Endothelial cell of umbilical vein (primary cell): ENCODE measurements at regions not wholly inside any gene's neighbourhood (a gene's known extent, or its start where the extent isn't known, plus 50 kb on each side); places are given as distances from the start of the nearest gene placed in this dataset.

Experiments used
- BruUV-seq: library from RNA; stranded (reverse); fragments of 400-500 nt; replicated peaks from 2 replicates; lab custom pipeline; 2021; lab: Mats Ljungman, UMichigan
- CTCF ChIA-PET: fragments of 300-600, 350-600 bp; sonication (Branson Sonifier 250); formaldehyde crosslinking; loops from one replicate; lab custom pipeline; 2021; ENCODE audit warnings: antibody characterized with exemption, inconsistent platforms; lab: Charles Lee
- POLR2A ChIA-PET: fragments of 300-600, 350-600 bp; sonication (Branson Sonifier 250); formaldehyde crosslinking; loops from one replicate; lab custom pipeline; 2021; ENCODE audit warnings: antibody characterized with exemption, inconsistent platforms; lab: Charles Lee
- DNase-seq: peaks from one replicate; pipeline ENCODE4 v3.0.0-alpha.2; 2011; ENCODE audit warnings: low read depth, low spot score
- FAIRE-seq: peaks from 2 replicates; lab custom pipeline; 2011; peaks lifted over from hg19 to GRCh38; lab: Jason Lieb, UNC
- H2AFZ ChIP-seq: 2 replicates; pipeline ENCODE4 v1.6.0; 2012; ENCODE audit warnings: low read depth, low read length, control low read depth, inconsistent platforms
- H3K27ac ChIP-seq: 2 replicates; pipeline ENCODE4 v1.5.1; 2011; ENCODE audit warnings: low read depth, mild to moderate bottlenecking, control low read depth, low read length, moderate library complexity; ENCODE audit not compliant: insufficient read depth
- H3K27me3 ChIP-seq, 2 experiments: 2 replicates each; pipeline versions ENCODE4 v1.6.0 to v1.6.1; 2011; ENCODE audit warnings: low read length in 2 of 2, mixed read lengths in 1 of 2; ENCODE audit not compliant: control insufficient read depth in 2 of 2, insufficient read depth in 2 of 2
- H3K36me3 ChIP-seq, 2 experiments: 2 replicates in 1 of 2; 3 replicates in 1 of 2; pipeline ENCODE4 v1.5.1; 2011; ENCODE audit warnings: low read length in 2 of 2, mild to moderate bottlenecking in 1 of 2, moderate library complexity in 1 of 2; ENCODE audit not compliant: control insufficient read depth in 2 of 2, insufficient read depth in 2 of 2; ENCODE audit errors: extremely low read depth in 1 of 2
- H3K4me1 ChIP-seq: 3 replicates; pipeline ENCODE4 v1.5.1; 2011; ENCODE audit warnings: mild to moderate bottlenecking, low read length; ENCODE audit not compliant: control insufficient read depth, insufficient read depth; ENCODE audit errors: extremely low read depth
- H3K4me2 ChIP-seq: 2 replicates; pipeline ENCODE4 v1.6.1; 2011; ENCODE audit warnings: low read length, control low read depth, mixed read lengths; ENCODE audit not compliant: insufficient read depth
- H3K4me3 ChIP-seq, 3 experiments: fragments of 200-600 bp in 1 of 3; sonication (generic), shearing (Covaris generic) in 1 of 3; replicated peaks in 1 of 3; 2 replicates each; pipeline ENCODE4 v1.5.1; 2011 to 2016; ENCODE audit warnings: control low read depth in 3 of 3, low read length in 3 of 3, mild to moderate bottlenecking in 2 of 3, inconsistent platforms in 1 of 3, low read depth in 1 of 3, moderate library complexity in 1 of 3; ENCODE audit not compliant: insufficient read depth in 1 of 3
- H3K79me2 ChIP-seq: 2 replicates; pipeline ENCODE4 v1.6.0; 2012; ENCODE audit warnings: low read length, inconsistent platforms; ENCODE audit not compliant: control insufficient read depth, insufficient read depth
- H3K9ac ChIP-seq: replicated peaks from 2 replicates; pipeline ENCODE3; 2011; ENCODE audit warnings: low read length, control low read depth; ENCODE audit not compliant: insufficient read depth; ENCODE audit errors: extremely low read depth
- H3K9me1 ChIP-seq: replicated peaks from 3 replicates; pipeline ENCODE4 v1.6.0; 2011; ENCODE audit warnings: mild to moderate bottlenecking, low read length; ENCODE audit not compliant: control insufficient read depth, insufficient read depth; ENCODE audit errors: extremely low read depth
- H3K9me3 ChIP-seq: replicated peaks from 2 replicates; pipeline ENCODE4 v1.5.1; 2012; ENCODE audit warnings: low read length, inconsistent platforms; ENCODE audit not compliant: control insufficient read depth, insufficient read depth
- H4K20me1 ChIP-seq: replicated peaks from 2 replicates; pipeline ENCODE3; 2011; ENCODE audit warnings: mild to moderate bottlenecking, low read length; ENCODE audit not compliant: control insufficient read depth, insufficient read depth; ENCODE audit errors: extremely low read depth
- EZH2 ChIP-seq: IDR thresholded peaks from 2 replicates; pipeline ENCODE4 v1.6.1; 2012; ENCODE audit warnings: borderline replicate concordance, low read depth, mild to moderate bottlenecking, moderate library complexity, low read length, inconsistent platforms; ENCODE audit not compliant: severe bottlenecking
- FOS ChIP-seq: IDR thresholded peaks from 2 replicates; pipeline ENCODE4 v1.6.1; 2011; ENCODE audit warnings: mild to moderate bottlenecking, low read length, moderate library complexity, borderline replicate concordance; ENCODE audit not compliant: insufficient read depth
- GATA2 ChIP-seq: IDR thresholded peaks from 2 replicates; pipeline ENCODE4 v1.7.0; 2011; ENCODE audit warnings: low read depth, mild to moderate bottlenecking, moderate library complexity, mixed read lengths, low read length; ENCODE audit not compliant: insufficient read length, insufficient read depth
- JUN ChIP-seq: IDR thresholded peaks from 2 replicates; pipeline ENCODE4 v1.6.1; 2011; ENCODE audit warnings: borderline replicate concordance, low read depth; ENCODE audit not compliant: insufficient read length, insufficient read depth
- MYC ChIP-seq: IDR thresholded peaks from one replicate; pipeline ENCODE4 v1.6.1; 2011; ENCODE audit warnings: mild to moderate bottlenecking, low read depth, low read length
- POLR2A ChIP-seq: IDR thresholded peaks from 2 replicates; pipeline ENCODE4 v1.6.1; 2012; ENCODE audit warnings: low read depth, mild to moderate bottlenecking, control low read depth, low read length
- POLR2AphosphoS5 ChIP-seq: IDR thresholded peaks from 2 replicates; pipeline ENCODE4 v1.6.1; 2012; ENCODE audit warnings: low read depth, mild to moderate bottlenecking, control low read depth, low read length, moderate library complexity; ENCODE audit not compliant: insufficient read depth
- dilution Hi-C: fragments of 300-500 bp; cut with MboI; formaldehyde crosslinking; loops from one replicate; pipeline ENCODE4 v1.15.0; 2019; ENCODE audit warnings: low sequenced_read_pairs; ENCODE audit not compliant: extremely low pct_ligation_motif_present
- intact Hi-C: fragments of 100-400 bp; cut with micrococcal nuclease; formaldehyde crosslinking; loops from one replicate; pipeline ENCODE4 v1.10.0; 2022
- TF ChIP-seq, protein P1 (sequence below), 2 donors: IDR thresholded peaks; 1 replicate in 1 of 2; 2 replicates in 1 of 2; pipeline ENCODE4 v1.5.1; 2011; ENCODE audit warnings: low read length in 2 of 2, mild to moderate bottlenecking in 2 of 2, moderate library complexity in 2 of 2, control low read depth in 1 of 2, inconsistent platforms in 1 of 2, low read depth in 1 of 2; ENCODE audit not compliant: insufficient read depth in 1 of 2; ENCODE audit errors: extremely low read depth in 1 of 2
- TF ChIP-seq, protein P2 (sequence below): IDR thresholded peaks from 2 replicates; pipeline ENCODE4 v1.6.1; 2011; ENCODE audit not compliant: insufficient read depth, insufficient read length

DNA sequence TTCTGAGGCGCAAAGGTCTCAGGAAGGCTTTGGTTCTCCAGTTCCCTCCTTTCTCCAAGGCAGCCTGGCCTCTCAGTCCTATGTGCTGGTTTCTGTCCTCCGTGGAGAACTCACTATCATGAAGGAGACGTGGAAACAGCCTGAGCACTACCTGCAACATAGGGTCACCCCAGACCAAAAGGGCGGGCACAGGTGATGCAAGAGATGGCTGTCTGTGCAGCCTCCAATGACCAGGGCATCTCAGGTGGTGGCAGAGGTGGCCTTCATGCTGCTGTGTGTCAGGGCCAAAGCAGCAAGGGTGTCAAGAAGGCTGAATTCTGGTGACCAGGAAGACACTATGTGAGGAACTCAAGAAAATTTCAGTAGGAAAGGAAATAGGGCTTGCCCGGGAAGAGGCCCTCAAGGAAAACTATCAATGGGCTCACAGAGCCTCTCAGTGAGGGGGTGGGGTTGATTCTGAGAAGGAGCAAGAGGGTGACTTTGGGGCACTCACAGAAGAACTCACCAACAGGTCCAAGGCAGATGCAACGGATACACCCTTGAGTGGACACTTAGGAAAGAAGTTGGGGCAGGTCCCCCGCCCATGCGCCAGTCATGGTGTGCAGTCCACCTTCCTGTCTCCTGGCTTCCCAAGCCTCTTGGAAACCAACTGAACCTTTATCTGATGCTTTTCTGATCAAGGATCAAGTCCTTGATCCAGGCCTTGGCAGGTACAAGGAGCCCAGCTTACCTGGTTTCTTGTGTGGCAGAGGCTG lies 212.3 kb upstream of the B3GAT1 start:
- no peak for TF ChIP-seq JUN
- no peak for TF ChIP-seq EZH2
- TF ChIP-seq, protein P1, sequence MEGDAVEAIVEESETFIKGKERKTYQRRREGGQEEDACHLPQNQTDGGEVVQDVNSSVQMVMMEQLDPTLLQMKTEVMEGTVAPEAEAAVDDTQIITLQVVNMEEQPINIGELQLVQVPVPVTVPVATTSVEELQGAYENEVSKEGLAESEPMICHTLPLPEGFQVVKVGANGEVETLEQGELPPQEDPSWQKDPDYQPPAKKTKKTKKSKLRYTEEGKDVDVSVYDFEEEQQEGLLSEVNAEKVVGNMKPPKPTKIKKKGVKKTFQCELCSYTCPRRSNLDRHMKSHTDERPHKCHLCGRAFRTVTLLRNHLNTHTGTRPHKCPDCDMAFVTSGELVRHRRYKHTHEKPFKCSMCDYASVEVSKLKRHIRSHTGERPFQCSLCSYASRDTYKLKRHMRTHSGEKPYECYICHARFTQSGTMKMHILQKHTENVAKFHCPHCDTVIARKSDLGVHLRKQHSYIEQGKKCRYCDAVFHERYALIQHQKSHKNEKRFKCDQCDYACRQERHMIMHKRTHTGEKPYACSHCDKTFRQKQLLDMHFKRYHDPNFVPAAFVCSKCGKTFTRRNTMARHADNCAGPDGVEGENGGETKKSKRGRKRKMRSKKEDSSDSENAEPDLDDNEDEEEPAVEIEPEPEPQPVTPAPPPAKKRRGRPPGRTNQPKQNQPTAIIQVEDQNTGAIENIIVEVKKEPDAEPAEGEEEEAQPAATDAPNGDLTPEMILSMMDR (IDR thresholded peaks at IDR 0.05; ENCODE audit: extremely low read depth in 1 of 2, insufficient read depth in 1 of 2, low read depth in 1 of 2, low read length in 2 of 2), result no peak
- TF ChIP-seq GATA2, result no peak
- TF ChIP-seq, protein P2, sequence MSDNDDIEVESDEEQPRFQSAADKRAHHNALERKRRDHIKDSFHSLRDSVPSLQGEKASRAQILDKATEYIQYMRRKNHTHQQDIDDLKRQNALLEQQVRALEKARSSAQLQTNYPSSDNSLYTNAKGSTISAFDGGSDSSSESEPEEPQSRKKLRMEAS, result no peak
- TF ChIP-seq POLR2AphosphoS5, result no peak
- no peak for TF ChIP-seq FOS
- TF ChIP-seq MYC, result no peak
- no peak for TF ChIP-seq POLR2A
- H3K9me3 ChIP-seq, result peaks cover 2% of the 10 kb centered on the region
- H3K36me3 ChIP-seq, result no peaks in the 10 kb centered on the region
- DNase-seq (no peak), FAIRE-seq (no peak)
- ChIA-PET POLR2A (no interaction called here), CTCF (no interaction called here)
- H3K27me3 ChIP-seq, result no peaks in the 10 kb centered on the region
- H3K4me2 ChIP-seq, result no peak overlapping the region
- no peaks in the 10 kb centered on the region for H3K9me1 ChIP-seq
- H3K79me2 ChIP-seq, result no peaks in the 10 kb centered on the region
- intact Hi-C loops (no loop called here), dilution Hi-C loops (no loop called here)
- no peak overlapping the region for H2AFZ ChIP-seq
- H3K4me1 ChIP-seq, result no peaks in the 10 kb centered on the region
- no peak overlapping the region for H3K27ac ChIP-seq
- H3K4me3 ChIP-seq, result no peak overlapping the region
- BruUV-seq, result no TSS peak
- no peak overlapping the region for H3K9ac ChIP-seq
- no peaks in the 10 kb centered on the region for H4K20me1 ChIP-seq
